ENCODE measurements at regions not wholly inside any gene's neighbourhood (a gene's known extent, or its start where the extent isn't known, plus 50 kb on each side); places are given as distances from the start of the nearest gene placed in this dataset.

DNA sequence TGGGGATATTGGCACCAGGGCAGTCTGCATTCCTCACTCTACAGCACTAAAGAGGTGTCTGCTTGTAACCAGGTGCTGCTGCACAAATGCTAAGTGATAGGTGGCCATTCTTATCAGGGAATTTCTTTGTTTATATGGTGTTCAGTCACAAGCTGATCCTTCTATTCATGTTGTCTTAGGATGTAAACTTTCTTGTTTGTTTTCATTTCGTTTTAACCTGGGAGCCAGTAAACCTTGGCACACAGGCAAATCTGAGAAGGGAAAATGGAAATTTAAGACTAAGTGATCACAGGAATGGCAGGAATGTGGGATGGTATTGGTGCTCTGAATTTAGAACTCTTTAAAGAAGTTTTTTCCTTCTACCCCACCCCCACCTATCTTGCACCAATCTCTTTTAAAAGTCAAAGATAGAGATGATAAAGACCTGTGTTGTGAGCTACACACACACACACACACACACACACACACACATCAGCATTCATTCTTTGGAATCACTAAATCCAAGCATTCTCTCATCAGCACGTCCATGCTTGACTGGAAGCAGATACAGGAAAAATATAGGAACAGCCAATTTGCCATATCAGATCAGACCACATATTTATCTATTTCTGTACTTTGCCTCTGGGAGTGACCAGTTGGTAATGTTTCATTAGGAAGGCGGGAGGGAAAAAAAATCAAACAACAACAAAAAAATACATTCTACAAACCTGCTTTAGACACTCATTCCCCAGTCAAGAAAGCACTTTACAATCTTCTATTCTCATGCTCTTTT lies 451.4 kb upstream of the ADGRL2 start:
- Histone ChIP-seq H3K27ac (ENCODE audit: low read depth, low read length) (peak overlapping the region; percentile 64), H3K9ac (ENCODE audit: low read depth, low read length) (peak overlapping the region; percentile 12; the same call in 1 of the 2 replicates), H3K36me3 (ENCODE audit: control insufficient read depth, insufficient read depth, low read length) (no peaks in the 10 kb centered on the region), H3K9me3 (ENCODE audit: control insufficient read depth, insufficient read depth, low read length) (no peaks in the 10 kb centered on the region), H3K27me3 (ENCODE audit: control insufficient read depth, insufficient read depth, low read length) (no peaks in the 10 kb centered on the region), H3K4me3 (ENCODE audit: low read depth, low read length) (no peak overlapping the region; the same call in 1 of the 2 replicates), H3K4me1 (ENCODE audit: control insufficient read depth, insufficient read depth, low read length) (peaks cover 47% of the 10 kb centered on the region)

DNA sequence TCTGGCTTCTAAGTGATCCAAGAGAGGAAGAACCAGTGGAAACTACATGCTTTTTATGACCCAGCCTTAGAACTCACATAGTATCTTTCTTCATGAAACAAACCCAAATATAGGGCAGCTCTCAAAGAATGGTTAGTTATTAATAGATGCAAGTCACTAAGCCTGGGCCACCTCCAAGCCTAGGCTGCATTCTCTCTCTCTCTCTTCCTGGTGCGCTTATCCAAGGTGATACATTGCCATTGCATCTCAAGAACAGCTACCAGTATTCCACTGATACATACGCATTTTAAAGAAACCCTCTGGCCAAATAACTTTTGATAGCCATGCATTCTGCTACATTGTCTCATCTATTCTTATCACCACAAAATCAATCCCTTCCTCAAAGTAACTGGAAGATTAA lies 455.6 kb upstream of the ADGRL2 start:
- no peak overlapping the region for H3K4me3 ChIP-seq (ENCODE audit: low read depth, low read length)
- peaks cover 26% of the 10 kb centered on the region for H3K4me1 ChIP-seq (ENCODE audit: control insufficient read depth, insufficient read depth, low read length)
- H3K27me3 ChIP-seq (ENCODE audit: control insufficient read depth, insufficient read depth, low read length), result no peaks in the 10 kb centered on the region
- no peak overlapping the region for H3K27ac ChIP-seq (ENCODE audit: low read depth, low read length)
- H3K9me3 ChIP-seq (ENCODE audit: control insufficient read depth, insufficient read depth, low read length), result no peaks in the 10 kb centered on the region
- no peaks in the 10 kb centered on the region for H3K36me3 ChIP-seq (ENCODE audit: control insufficient read depth, insufficient read depth, low read length)
- no peak overlapping the region for H3K9ac ChIP-seq (ENCODE audit: low read depth, low read length)

DNA sequence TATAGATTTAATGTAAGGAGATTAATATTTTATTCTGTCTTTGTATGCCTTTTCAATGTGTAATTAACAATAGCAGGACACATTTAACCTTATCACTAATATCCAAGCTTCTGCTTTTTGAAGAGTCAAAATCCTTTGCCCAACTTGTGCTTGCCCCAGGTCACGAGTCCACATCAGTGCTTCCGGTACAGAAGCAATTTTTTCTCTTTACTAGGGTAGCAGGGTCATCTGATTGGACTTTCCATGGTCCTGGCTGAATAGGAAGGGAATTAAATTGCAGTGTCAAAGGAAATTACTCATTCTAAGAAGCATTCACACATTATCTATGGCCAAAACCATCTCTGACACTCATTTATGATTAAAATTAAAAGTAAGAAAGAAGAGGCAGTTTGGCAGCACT lies 460.5 kb upstream of the ADGRL2 start:
- peaks cover 13% of the 10 kb centered on the region for H3K4me1 ChIP-seq (ENCODE audit: control insufficient read depth, insufficient read depth, low read length)
- H3K27me3 ChIP-seq (ENCODE audit: control insufficient read depth, insufficient read depth, low read length), result no peaks in the 10 kb centered on the region
- no peaks in the 10 kb centered on the region for H3K36me3 ChIP-seq (ENCODE audit: control insufficient read depth, insufficient read depth, low read length)
- H3K9me3 ChIP-seq (ENCODE audit: control insufficient read depth, insufficient read depth, low read length), result no peaks in the 10 kb centered on the region
- no peak overlapping the region for H3K4me3 ChIP-seq (ENCODE audit: low read depth, low read length)
- no peak overlapping the region for H3K27ac ChIP-seq (ENCODE audit: low read depth, low read length)
- no peak overlapping the region for H3K9ac ChIP-seq (ENCODE audit: low read depth, low read length)

DNA sequence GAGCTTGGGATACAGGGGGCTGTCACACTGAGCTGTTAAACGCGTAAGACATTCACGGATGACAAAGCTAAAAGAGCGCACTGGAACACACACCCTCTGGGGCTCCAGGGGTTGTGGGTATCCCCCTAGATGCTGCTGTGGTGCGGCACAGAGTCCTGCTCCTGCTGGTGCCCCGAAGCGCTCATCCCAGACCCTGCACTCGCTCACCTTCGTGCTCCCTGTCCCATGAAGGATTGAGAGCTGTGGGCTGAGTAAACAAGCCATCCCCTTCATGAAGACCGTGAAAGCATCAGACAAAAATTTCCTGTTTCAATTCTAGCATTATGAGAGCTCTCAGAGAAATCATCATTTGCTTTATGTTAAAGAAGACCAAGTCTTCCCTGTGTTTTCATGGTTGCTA lies 463.5 kb upstream of the ADGRL2 start:
- Histone ChIP-seq H3K36me3 (ENCODE audit: control insufficient read depth, insufficient read depth, low read length) (no peaks in the 10 kb centered on the region), H3K27ac (ENCODE audit: low read depth, low read length) (no peak overlapping the region), H3K27me3 (ENCODE audit: control insufficient read depth, insufficient read depth, low read length) (no peaks in the 10 kb centered on the region), H3K9me3 (ENCODE audit: control insufficient read depth, insufficient read depth, low read length) (no peaks in the 10 kb centered on the region), H3K4me1 (ENCODE audit: control insufficient read depth, insufficient read depth, low read length) (peaks cover 13% of the 10 kb centered on the region), H3K9ac (ENCODE audit: low read depth, low read length) (no peak overlapping the region), H3K4me3 (ENCODE audit: low read depth, low read length) (no peak overlapping the region)

DNA sequence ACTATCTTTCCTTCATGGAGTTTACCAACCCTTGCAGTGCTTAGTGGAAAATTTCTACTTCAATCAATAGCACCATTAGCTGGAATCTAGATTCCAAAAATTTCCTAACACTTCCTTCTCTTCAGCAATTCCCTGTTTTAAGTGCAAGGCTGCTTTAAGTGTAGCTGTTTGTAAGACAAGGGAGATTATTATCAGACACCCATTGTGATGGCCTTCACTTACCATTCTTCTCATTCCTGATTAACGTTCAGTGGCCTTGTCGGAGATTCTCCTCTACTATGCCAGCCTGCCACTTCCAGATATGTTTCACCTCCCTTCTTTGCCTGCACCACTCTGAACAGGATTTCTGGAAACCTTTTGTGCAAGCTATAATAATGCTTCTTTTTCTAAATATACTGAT lies 464.9 kb upstream of the ADGRL2 start:
- Histone ChIP-seq H3K4me1 (ENCODE audit: control insufficient read depth, insufficient read depth, low read length) (peaks cover 13% of the 10 kb centered on the region), H3K9ac (ENCODE audit: low read depth, low read length) (no peak overlapping the region), H3K9me3 (ENCODE audit: control insufficient read depth, insufficient read depth, low read length) (no peaks in the 10 kb centered on the region), H3K27me3 (ENCODE audit: control insufficient read depth, insufficient read depth, low read length) (no peaks in the 10 kb centered on the region), H3K4me3 (ENCODE audit: low read depth, low read length) (no peak overlapping the region), H3K27ac (ENCODE audit: low read depth, low read length) (no peak overlapping the region), H3K36me3 (ENCODE audit: control insufficient read depth, insufficient read depth, low read length) (no peaks in the 10 kb centered on the region)

DNA sequence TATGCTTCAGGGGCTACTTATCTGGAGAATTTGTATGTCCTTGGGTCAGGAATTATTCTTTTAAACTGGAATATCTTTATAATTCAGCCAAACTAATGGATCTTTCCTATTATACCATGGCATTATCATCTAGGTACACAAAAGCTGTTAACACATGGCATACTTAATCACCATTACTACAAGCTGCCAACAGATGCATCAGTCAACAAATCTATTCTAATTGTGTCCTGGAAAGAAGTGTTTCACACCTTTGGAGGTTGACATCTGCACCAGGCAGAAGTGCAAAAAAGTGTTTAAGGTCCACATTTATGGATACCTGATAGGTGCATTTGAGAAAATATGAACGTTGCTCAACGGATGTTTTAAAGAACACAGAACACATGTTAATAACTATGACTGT lies 470.2 kb upstream of the ADGRL2 start:
- Histone ChIP-seq H3K9me3 (ENCODE audit: control insufficient read depth, insufficient read depth, low read length) (no peaks in the 10 kb centered on the region), H3K4me1 (ENCODE audit: control insufficient read depth, insufficient read depth, low read length) (peaks cover 13% of the 10 kb centered on the region), H3K4me3 (ENCODE audit: low read depth, low read length) (no peak overlapping the region), H3K36me3 (ENCODE audit: control insufficient read depth, insufficient read depth, low read length) (no peaks in the 10 kb centered on the region), H3K9ac (ENCODE audit: low read depth, low read length) (no peak overlapping the region), H3K27me3 (ENCODE audit: control insufficient read depth, insufficient read depth, low read length) (no peaks in the 10 kb centered on the region), H3K27ac (ENCODE audit: low read depth, low read length) (no peak overlapping the region)

DNA sequence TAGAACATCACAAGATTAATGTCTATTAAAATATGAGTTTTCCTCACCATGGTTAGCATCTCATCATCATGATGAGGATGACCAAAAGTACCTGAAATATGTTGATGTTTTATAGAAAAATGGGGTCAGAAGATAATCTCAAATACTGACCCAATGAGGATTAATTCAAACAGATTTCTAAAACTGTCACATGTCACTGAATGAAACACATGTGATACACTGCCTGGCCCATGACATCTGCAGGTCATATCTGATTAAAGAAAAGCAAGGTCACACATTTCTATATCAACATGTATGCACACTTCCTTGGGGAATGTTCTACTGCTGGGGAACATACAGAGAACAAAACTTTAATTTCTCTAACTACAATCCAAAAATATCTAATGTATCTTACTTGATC lies 470.6 kb upstream of the ADGRL2 start:
- Histone ChIP-seq H3K9ac (ENCODE audit: low read depth, low read length) (no peak overlapping the region), H3K27ac (ENCODE audit: low read depth, low read length) (no peak overlapping the region), H3K27me3 (ENCODE audit: control insufficient read depth, insufficient read depth, low read length) (no peaks in the 10 kb centered on the region), H3K4me3 (ENCODE audit: low read depth, low read length) (no peak overlapping the region), H3K36me3 (ENCODE audit: control insufficient read depth, insufficient read depth, low read length) (no peaks in the 10 kb centered on the region), H3K4me1 (ENCODE audit: control insufficient read depth, insufficient read depth, low read length) (peaks cover 14% of the 10 kb centered on the region), H3K9me3 (ENCODE audit: control insufficient read depth, insufficient read depth, low read length) (no peaks in the 10 kb centered on the region)

DNA sequence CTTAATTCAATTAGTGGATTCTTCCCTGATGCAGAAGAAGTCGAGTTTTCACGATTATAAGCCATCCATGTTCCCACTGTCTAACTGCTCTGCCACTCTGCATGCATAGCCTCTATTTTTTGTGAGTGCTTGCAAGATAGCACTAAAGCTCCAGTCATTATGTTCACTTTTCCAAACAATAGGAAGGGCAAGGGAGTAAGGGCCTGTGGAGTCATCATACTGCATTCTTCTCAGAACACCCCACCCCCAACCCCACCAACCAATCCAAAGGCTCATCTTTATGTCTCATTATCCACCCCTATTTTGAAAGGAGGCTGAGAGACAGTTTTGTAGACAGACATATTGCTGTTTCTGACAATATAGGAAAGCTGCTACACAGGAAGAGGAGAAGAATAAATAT lies 471.7 kb upstream of the ADGRL2 start:
- Histone ChIP-seq H3K9me3 (ENCODE audit: control insufficient read depth, insufficient read depth, low read length) (no peaks in the 10 kb centered on the region), H3K27ac (ENCODE audit: low read depth, low read length) (no peak overlapping the region), H3K36me3 (ENCODE audit: control insufficient read depth, insufficient read depth, low read length) (no peaks in the 10 kb centered on the region), H3K4me3 (ENCODE audit: low read depth, low read length) (no peak overlapping the region), H3K27me3 (ENCODE audit: control insufficient read depth, insufficient read depth, low read length) (no peaks in the 10 kb centered on the region), H3K9ac (ENCODE audit: low read depth, low read length) (no peak overlapping the region), H3K4me1 (ENCODE audit: control insufficient read depth, insufficient read depth, low read length) (peaks cover 15% of the 10 kb centered on the region)

DNA sequence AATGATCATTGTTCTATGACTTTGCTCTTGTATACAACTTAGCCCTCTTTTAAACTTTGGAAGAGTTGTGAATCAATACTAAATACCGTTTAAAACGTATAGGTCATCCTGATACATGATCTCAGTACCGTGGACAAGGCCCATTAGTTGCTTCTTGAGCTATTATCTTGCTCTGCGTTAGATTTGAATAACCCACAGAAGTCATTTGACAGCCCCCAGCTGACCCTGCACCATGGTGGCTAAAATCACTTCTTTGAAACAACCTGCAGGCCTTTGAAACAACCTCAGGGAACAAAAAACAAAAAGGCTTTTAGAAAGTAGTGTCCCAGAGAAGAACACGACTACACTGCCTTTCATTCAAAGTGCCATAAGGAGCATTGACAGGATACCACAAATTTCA lies 473.0 kb upstream of the ADGRL2 start:
- no peaks in the 10 kb centered on the region for H3K36me3 ChIP-seq (ENCODE audit: control insufficient read depth, insufficient read depth, low read length)
- H3K27ac ChIP-seq (ENCODE audit: low read depth, low read length), result no peak overlapping the region
- peaks cover 19% of the 10 kb centered on the region for H3K4me1 ChIP-seq (ENCODE audit: control insufficient read depth, insufficient read depth, low read length)
- H3K27me3 ChIP-seq (ENCODE audit: control insufficient read depth, insufficient read depth, low read length), result no peaks in the 10 kb centered on the region
- no peak overlapping the region for H3K4me3 ChIP-seq (ENCODE audit: low read depth, low read length)
- no peaks in the 10 kb centered on the region for H3K9me3 ChIP-seq (ENCODE audit: control insufficient read depth, insufficient read depth, low read length)
- H3K9ac ChIP-seq (ENCODE audit: low read depth, low read length), result no peak overlapping the region

DNA sequence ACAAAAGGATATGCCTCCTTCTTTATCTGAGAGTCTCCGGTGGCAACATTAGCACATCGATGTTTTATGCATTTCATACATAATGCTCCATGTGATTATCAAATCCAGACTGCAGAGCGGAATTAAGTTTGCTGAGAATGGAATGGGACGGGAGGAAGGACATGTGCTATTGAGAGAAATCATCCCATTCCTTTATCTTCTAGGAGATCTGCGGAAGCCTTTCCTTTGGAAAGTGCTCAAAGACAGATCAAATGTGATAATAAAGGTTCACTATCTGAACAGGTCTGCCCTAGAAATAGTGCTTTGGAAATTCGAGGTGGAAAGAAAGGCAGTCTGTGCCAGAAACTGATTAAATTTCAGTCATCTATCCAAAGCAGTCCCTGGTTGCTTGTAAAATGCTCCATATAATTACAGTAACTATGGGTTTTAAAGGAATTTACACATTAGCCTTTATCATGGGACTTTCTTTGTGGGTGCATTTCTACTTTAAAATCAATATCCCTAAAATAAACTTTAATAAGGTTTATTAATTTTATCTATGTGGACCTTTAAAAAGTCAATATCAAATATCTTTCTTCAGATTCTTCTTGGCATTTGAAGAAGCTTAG lies 473.5 kb upstream of the ADGRL2 start:
- Histone ChIP-seq H3K4me3 (ENCODE audit: low read depth, low read length) (no peak overlapping the region), H3K4me1 (ENCODE audit: control insufficient read depth, insufficient read depth, low read length) (peaks cover 19% of the 10 kb centered on the region), H3K9ac (ENCODE audit: low read depth, low read length) (no peak overlapping the region), H3K9me3 (ENCODE audit: control insufficient read depth, insufficient read depth, low read length) (no peaks in the 10 kb centered on the region), H3K27me3 (ENCODE audit: control insufficient read depth, insufficient read depth, low read length) (no peaks in the 10 kb centered on the region), H3K36me3 (ENCODE audit: control insufficient read depth, insufficient read depth, low read length) (no peaks in the 10 kb centered on the region), H3K27ac (ENCODE audit: low read depth, low read length) (no peak overlapping the region)

DNA sequence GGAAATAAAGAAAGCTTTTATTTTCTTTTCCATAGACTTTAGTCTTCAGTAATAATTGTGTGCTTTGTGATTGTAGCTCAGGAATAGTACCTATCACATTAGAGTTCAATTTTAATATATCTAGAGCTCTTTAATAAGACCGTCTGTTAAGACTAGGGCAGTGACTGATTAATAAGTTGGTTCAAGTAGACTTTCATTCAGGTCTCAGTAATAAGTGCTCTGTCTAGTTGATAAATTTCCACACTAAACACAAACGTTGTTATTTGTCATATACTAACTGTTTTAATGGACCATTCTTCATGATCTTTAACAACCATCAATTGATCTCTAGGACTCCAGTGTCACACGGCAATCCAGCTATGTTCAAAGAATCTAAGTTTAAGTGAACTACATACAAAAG lies 474.5 kb upstream of the ADGRL2 start:
- no peak overlapping the region for H3K4me3 ChIP-seq (ENCODE audit: low read depth, low read length)
- no peak overlapping the region for H3K9ac ChIP-seq (ENCODE audit: low read depth, low read length)
- H3K27me3 ChIP-seq (ENCODE audit: control insufficient read depth, insufficient read depth, low read length), result no peaks in the 10 kb centered on the region
- no peaks in the 10 kb centered on the region for H3K36me3 ChIP-seq (ENCODE audit: control insufficient read depth, insufficient read depth, low read length)
- H3K27ac ChIP-seq (ENCODE audit: low read depth, low read length), result no peak overlapping the region
- H3K4me1 ChIP-seq (ENCODE audit: control insufficient read depth, insufficient read depth, low read length), result peaks cover 19% of the 10 kb centered on the region
- H3K9me3 ChIP-seq (ENCODE audit: control insufficient read depth, insufficient read depth, low read length), result no peaks in the 10 kb centered on the region

Measured in HUES48 (cell line).